ENCODE measurements at regions not wholly inside any gene's neighbourhood (a gene's known extent, or its start where the extent isn't known, plus 50 kb on each side); places are given as distances from the start of the nearest gene placed in this dataset.

- H3K79me2 ChIP-seq (ENCODE audit: control insufficient read depth, insufficient read depth, low read length), result no peaks in the 10 kb centered on the region
- ChIA-PET CTCF (no interaction called here), RAD21 (ENCODE audit: unreplicated experiment) (no interaction called here), POLR2A (no interaction called here), SMC1A (ENCODE audit: uncharacterized antibody, unreplicated experiment) (no interaction called here)
- H3K4me2 ChIP-seq (ENCODE audit: control insufficient read depth, insufficient read depth), result no peak overlapping the region
- no peak overlapping the region for H2AFZ ChIP-seq (ENCODE audit: control insufficient read depth, low read depth, low read length)
- no peak overlapping the region for H3K9ac ChIP-seq (ENCODE audit: control insufficient read depth, insufficient read depth, low read length)
- no peaks in the 10 kb centered on the region for H3K4me1 ChIP-seq (ENCODE audit: control insufficient read depth, insufficient read depth, low read length)
- no peak overlapping the region for H3K27ac ChIP-seq (ENCODE audit: control insufficient read depth, insufficient read depth)
- no peaks in the 10 kb centered on the region for H4K20me1 ChIP-seq (ENCODE audit: control insufficient read depth, insufficient read depth)
- no peak for FAIRE-seq
- no peak for TF ChIP-seq MYC (IDR thresholded peaks at IDR 0.05; ENCODE audit: insufficient read depth, insufficient read length, insufficient replicate concordance, low read length, severe bottlenecking)
- TF ChIP-seq IRF4 (IDR thresholded peaks at IDR 0.05; ENCODE audit: low read depth, low read length), result no peak
- no peak for TF ChIP-seq STAT3 (IDR thresholded peaks at IDR 0.05; ENCODE audit: low read depth, low read length)
- TF ChIP-seq PAX5 (IDR thresholded peaks at IDR 0.05; ENCODE audit: borderline replicate concordance, low read depth, low read length), result no peak
- no peak for TF ChIP-seq ATF3 (IDR thresholded peaks at IDR 0.05; ENCODE audit: borderline replicate concordance, extremely low read depth, low read depth, low read length)
- TF ChIP-seq TBL1XR1 (IDR thresholded peaks at IDR 0.05; ENCODE audit: low read depth, low read length), result no peak
- no peak for TF ChIP-seq HDAC6 (IDR thresholded peaks at IDR 0.05; ENCODE audit: unreplicated experiment)
- DNase-seq (ENCODE audit: low read depth, low spot score), result no peak
- no peaks in the 10 kb centered on the region for H3K36me3 ChIP-seq (ENCODE audit: control insufficient read depth in 2 of 2, insufficient read depth in 2 of 2, low read length in 1 of 2)
- 0 out of 4 replicates have a peak, but pooled peaks cover 0 to 1% of the 10 kb centered on the region in 2 experiments for H3K27me3 ChIP-seq (replicated peaks in 1 of 2; ENCODE audit: control insufficient read depth in 2 of 2, insufficient read depth in 2 of 2, low read length in 1 of 2)
- no peaks in the 10 kb centered on the region for H3K9me3 ChIP-seq (replicated peaks; ENCODE audit: control insufficient read depth, insufficient read depth, low read length)
- no peak for ATAC-seq
- in situ Hi-C loops (cut with MboI), result no loop called here
- intact Hi-C loops (cut with micrococcal nuclease; ENCODE audit: unreplicated experiment), result no loop called here
- no peak overlapping the region for H3K4me3 ChIP-seq
- no TSS peak for BruUV-seq (replicated peaks)
Observed at GRCh38 chr2:17334300-17334699, 183.9 kb downstream of the RAD51AP2 start.

GRCh38 chr2:17331636-17332035 is 186.6 kb downstream of the RAD51AP2 start:
- H2AFZ ChIP-seq (ENCODE audit: control insufficient read depth, low read depth, low read length), result no peak overlapping the region
- no peak overlapping the region for H3K9ac ChIP-seq (ENCODE audit: control insufficient read depth, insufficient read depth, low read length)
- FAIRE-seq, result no peak
- ChIA-PET CTCF (no interaction called here), RAD21 (ENCODE audit: unreplicated experiment) (no interaction called here), SMC1A (ENCODE audit: uncharacterized antibody, unreplicated experiment) (interaction anchor here (1.0 kb wide), 1 partner anchor 12 kb away, joined by 3 read pairs; no protein-coding TSS in a partner anchor), POLR2A (no interaction called here)
- BruUV-seq (replicated peaks), result no TSS peak
- no peak for ATAC-seq
- in situ Hi-C loops (cut with MboI) (no loop called here), intact Hi-C loops (cut with micrococcal nuclease; ENCODE audit: unreplicated experiment) (no loop called here)
- H3K4me3 ChIP-seq, result no peak overlapping the region
- no peaks in the 10 kb centered on the region for H4K20me1 ChIP-seq (ENCODE audit: control insufficient read depth, insufficient read depth)
- H3K4me1 ChIP-seq (ENCODE audit: control insufficient read depth, insufficient read depth, low read length), result no peaks in the 10 kb centered on the region
- 0% methylated on average over 1 of the region's 1 CpG for WGBS (ENCODE audit: insufficient coverage, insufficient replicate concordance, low lambda C conversion rate, missing lambda C conversion rate)
- DNase-seq (ENCODE audit: low read depth, low spot score), result no peak
- H3K36me3 ChIP-seq (ENCODE audit: control insufficient read depth in 2 of 2, insufficient read depth in 2 of 2, low read length in 1 of 2), result no peaks in the 10 kb centered on the region
- no peaks in the 10 kb centered on the region for H3K9me3 ChIP-seq (replicated peaks; ENCODE audit: control insufficient read depth, insufficient read depth, low read length)
- 0 out of 4 replicates have a peak, but pooled peaks cover 0 to 1% of the 10 kb centered on the region in 2 experiments for H3K27me3 ChIP-seq (replicated peaks in 1 of 2; ENCODE audit: control insufficient read depth in 2 of 2, insufficient read depth in 2 of 2, low read length in 1 of 2)
- H3K27ac ChIP-seq (ENCODE audit: control insufficient read depth, insufficient read depth), result no peak overlapping the region
- no peak overlapping the region for H3K4me2 ChIP-seq (ENCODE audit: control insufficient read depth, insufficient read depth)
- H3K79me2 ChIP-seq (ENCODE audit: control insufficient read depth, insufficient read depth, low read length), result no peaks in the 10 kb centered on the region
- TF ChIP-seq SUPT20H (IDR thresholded peaks at IDR 0.05; ENCODE audit: borderline replicate concordance, control insufficient read depth, low read depth, low read length) (no peak), ATF7 (IDR thresholded peaks at IDR 0.05; ENCODE audit: low read depth) (no peak), ZSCAN29 (IDR thresholded peaks at IDR 0.05) (no peak), HDAC2 (IDR thresholded peaks at IDR 0.05) (no peak), WRNIP1 (IDR thresholded peaks at IDR 0.05; ENCODE audit: borderline replicate concordance, low read depth, low read length) (no peak), MYB (IDR thresholded peaks at IDR 0.05; ENCODE audit: borderline replicate concordance, low read depth, low read length) (no peak), CHD4 (IDR thresholded peaks at IDR 0.05) (no peak), E4F1 (IDR thresholded peaks at IDR 0.05; ENCODE audit: borderline replicate concordance, partially characterized antibody) (no peak), EGR1 (IDR thresholded peaks at IDR 0.05; ENCODE audit: borderline replicate concordance in 1 of 2, low read depth in 2 of 2, low read length in 2 of 2) (no peak), HDAC6 (IDR thresholded peaks at IDR 0.05; ENCODE audit: unreplicated experiment) (no peak)
